Effector memory CD8-positive, alpha-beta T cell (primary cell): ENCODE measurements at regions not wholly inside any gene's neighbourhood (a gene's known extent, or its start where the extent isn't known, plus 50 kb on each side); places are given as distances from the start of the nearest gene placed in this dataset.
A peak's percentile ranks its signal among the peaks of the same experiment; 100 is the strongest.

Experiments used
- ATAC-seq: fragments of 150-1000 bp; cut with Tn5 transposase; replicated peaks from 2 replicates; pipeline ENCODE4 v1.10.0; 2021; ENCODE audit warnings: mild to moderate bottlenecking, moderate library complexity
- DNase-seq, 3 experiments: peaks; one replicate each; pipeline ENCODE4 v3.0.0; 2021
- H3K27ac Mint-ChIP-seq, 2 donors: one replicate each; pipeline ENCODE4 v1.8.0; 2022; ENCODE audit warnings: mild to moderate bottlenecking in 2 of 2, mixed read lengths in 2 of 2, moderate library complexity in 2 of 2
- H3K27me3 Mint-ChIP-seq, 2 donors: one replicate each; pipeline ENCODE4 v1.8.0; 2022; ENCODE audit warnings: mixed read lengths in 2 of 2
- H3K36me3 Mint-ChIP-seq: one replicate; pipeline ENCODE4 v1.8.0; 2022; ENCODE audit warnings: mild to moderate bottlenecking, moderate library complexity, mixed read lengths; ENCODE audit not compliant: insufficient read depth
- H3K4me1 Mint-ChIP-seq, 2 donors: one replicate each; pipeline ENCODE4 v1.8.0; 2022; ENCODE audit warnings: low read depth in 2 of 2, mixed read lengths in 2 of 2
- H3K4me3 Mint-ChIP-seq, 2 donors: one replicate each; pipeline ENCODE4 v1.8.0; 2022; ENCODE audit warnings: mild to moderate bottlenecking in 2 of 2, mixed read lengths in 2 of 2, moderate library complexity in 2 of 2
- H3K9me3 Mint-ChIP-seq, 2 donors: one replicate each; pipeline ENCODE4 v1.8.0; 2022; ENCODE audit warnings: mixed read lengths in 2 of 2

GRCh38 chr3:16723978-16724377 lies 118.8 kb upstream of the DAZL start:
- no peaks in the 10 kb centered on the region for H3K4me1 Mint-ChIP-seq
- ATAC-seq = peak; percentile 61
- no peak for DNase-seq
- no peaks in the 10 kb centered on the region for H3K9me3 Mint-ChIP-seq
- peaks cover 0 to 7% of the 10 kb centered on the region in 2 donors for H3K27me3 Mint-ChIP-seq
- H3K36me3 Mint-ChIP-seq = no peaks in the 10 kb centered on the region
- H3K4me3 Mint-ChIP-seq = no peak overlapping the region
- no peak overlapping the region for H3K27ac Mint-ChIP-seq

- no peaks in the 10 kb centered on the region for H3K36me3 Mint-ChIP-seq
- ATAC-seq (no peak), DNase-seq (no peak)
- no peak overlapping the region for H3K27ac Mint-ChIP-seq
- H3K9me3 Mint-ChIP-seq = no peaks in the 10 kb centered on the region
- peaks cover 0 to 12% of the 10 kb centered on the region in 2 donors for H3K27me3 Mint-ChIP-seq
- H3K4me3 Mint-ChIP-seq = no peak overlapping the region
- H3K4me1 Mint-ChIP-seq = no peaks in the 10 kb centered on the region
Measured at GRCh38 chr3:16724487-16724886, 119.3 kb upstream of the DAZL start.

GRCh38 chr3:16725972-16726371 lies 120.7 kb upstream of the DAZL start:
- Mint-ChIP-seq H3K9me3 (no peaks in the 10 kb centered on the region), H3K36me3 (no peaks in the 10 kb centered on the region), H3K27ac (no peak overlapping the region), H3K4me3 (no peak overlapping the region), H3K27me3 (peaks cover 0 to 6% of the 10 kb centered on the region in 2 donors), H3K4me1 (no peaks in the 10 kb centered on the region)
- no peak for ATAC-seq
- DNase-seq = no peak

DNA sequence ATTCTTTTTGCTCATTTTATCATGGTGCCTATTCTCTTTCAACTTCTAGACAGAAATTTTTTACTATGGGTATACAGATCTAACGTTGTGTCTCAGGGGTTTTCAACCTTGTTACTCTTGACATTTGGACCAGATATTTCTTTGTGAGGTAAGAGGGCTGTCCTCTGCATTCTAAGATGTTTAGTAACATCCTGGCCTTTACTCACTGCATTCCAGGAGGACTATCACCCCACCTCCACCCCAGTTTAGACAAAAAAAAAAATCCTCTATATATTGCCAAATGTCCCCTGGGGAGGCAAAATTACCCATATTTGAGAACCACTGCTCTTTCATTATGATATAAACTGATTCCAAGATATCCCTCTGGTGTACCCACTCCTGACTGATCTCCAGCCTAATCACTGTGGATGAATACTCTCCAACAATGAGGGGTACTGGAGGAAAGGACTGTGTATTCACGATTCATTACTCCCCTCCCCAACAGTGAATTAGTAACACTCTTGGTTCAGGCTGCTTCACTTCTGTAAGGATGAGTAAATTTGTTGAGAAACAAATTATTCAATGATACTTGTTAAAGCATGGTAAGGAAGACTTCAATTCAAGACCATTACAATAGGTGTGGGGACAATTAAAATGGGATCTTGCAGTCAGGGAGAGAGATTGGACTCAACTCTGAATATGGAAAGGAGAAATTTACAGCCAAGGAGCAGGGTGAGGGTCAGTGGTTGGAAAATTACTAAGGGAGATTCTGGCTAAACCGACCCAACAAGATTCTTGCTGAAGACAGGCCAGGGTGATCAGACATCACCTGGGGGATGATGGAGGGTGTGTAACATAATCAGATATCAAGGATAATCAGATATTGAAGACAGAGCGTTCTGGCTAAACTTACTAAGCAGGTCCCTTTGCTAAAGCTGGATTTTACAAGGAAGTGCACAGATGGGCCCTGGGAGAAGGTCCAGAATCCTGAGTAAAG lies 123.8 kb upstream of the DAZL start:
- Mint-ChIP-seq H3K4me3 (no peak overlapping the region), H3K4me1 (no peaks in the 10 kb centered on the region), H3K27ac (no peak overlapping the region), H3K9me3 (peaks cover 11 to 13% of the 10 kb centered on the region in 2 donors), H3K27me3 (peaks cover 0 to 17% of the 10 kb centered on the region in 2 donors), H3K36me3 (no peaks in the 10 kb centered on the region)
- no peak for ATAC-seq
- DNase-seq = no peak

GRCh38 chr3:16738451-16738850 lies 133.2 kb upstream of the DAZL start:
- DNase-seq = no peak
- no peaks in the 10 kb centered on the region for H3K36me3 Mint-ChIP-seq
- ATAC-seq = no peak
- H3K27me3 Mint-ChIP-seq = peaks cover 0 to 5% of the 10 kb centered on the region in 2 donors
- no peak overlapping the region for H3K27ac Mint-ChIP-seq
- no peaks in the 10 kb centered on the region for H3K4me1 Mint-ChIP-seq
- H3K4me3 Mint-ChIP-seq = no peak overlapping the region
- peaks cover 3 to 5% of the 10 kb centered on the region in 2 donors for H3K9me3 Mint-ChIP-seq

DNA sequence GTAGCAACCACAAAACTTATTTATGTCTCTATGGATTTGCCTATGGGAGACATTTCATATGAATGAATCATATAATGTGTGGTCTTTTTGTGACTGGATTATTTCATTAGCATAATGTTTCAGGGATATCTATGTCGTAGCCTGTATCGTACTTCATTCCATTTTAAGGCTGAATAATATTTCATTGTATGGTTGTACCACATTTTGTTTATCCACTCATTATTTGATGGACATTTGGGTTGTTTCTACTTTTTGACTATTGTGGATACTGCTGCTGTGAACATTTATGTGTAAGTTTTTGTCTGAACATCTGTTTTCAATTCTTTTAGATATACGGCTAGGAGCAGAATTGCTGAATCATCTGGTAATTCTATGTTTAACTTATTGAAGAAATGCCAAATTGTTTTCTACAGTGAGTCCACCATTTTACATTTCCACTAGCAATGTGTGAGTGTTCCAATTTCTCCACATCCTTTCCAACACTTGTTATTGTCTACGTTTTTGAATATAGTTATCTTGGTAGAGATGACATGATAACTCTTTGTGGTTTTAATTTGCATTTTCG lies 134.4 kb upstream of the DAZL start:
- no peaks in the 10 kb centered on the region for H3K4me1 Mint-ChIP-seq
- no peaks in the 10 kb centered on the region for H3K27me3 Mint-ChIP-seq
- peaks cover 0 to 2% of the 10 kb centered on the region in 2 donors for H3K9me3 Mint-ChIP-seq
- no peaks in the 10 kb centered on the region for H3K36me3 Mint-ChIP-seq
- no peak for DNase-seq
- no peak overlapping the region for H3K27ac Mint-ChIP-seq
- H3K4me3 Mint-ChIP-seq = no peak overlapping the region
- ATAC-seq = no peak

DNA sequence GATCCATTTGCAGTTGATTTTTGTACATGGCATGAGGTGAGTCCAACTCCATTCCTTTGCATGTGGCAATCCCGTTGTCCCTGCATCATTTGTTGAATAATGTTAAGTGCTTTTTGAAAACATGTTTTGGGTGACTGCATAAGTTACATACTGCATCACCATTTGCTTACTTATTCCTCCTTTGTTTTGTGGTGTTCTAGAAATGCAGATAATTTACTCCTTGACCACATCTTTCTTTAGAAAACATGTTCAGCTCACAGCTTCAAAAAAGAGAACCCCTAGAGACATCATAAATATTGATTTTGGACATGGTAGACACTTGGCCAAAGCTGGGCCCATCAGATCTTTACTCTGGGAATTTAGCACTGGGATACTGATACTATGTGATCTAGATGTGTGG lies 135.3 kb upstream of the DAZL start:
- H3K4me1 Mint-ChIP-seq = no peaks in the 10 kb centered on the region
- no peak overlapping the region for H3K4me3 Mint-ChIP-seq
- peaks cover 0 to 2% of the 10 kb centered on the region in 2 donors for H3K9me3 Mint-ChIP-seq
- H3K36me3 Mint-ChIP-seq = no peaks in the 10 kb centered on the region
- DNase-seq = no peak
- H3K27ac Mint-ChIP-seq = no peak overlapping the region
- peaks cover 5 to 7% of the 10 kb centered on the region in 2 donors for H3K27me3 Mint-ChIP-seq
- ATAC-seq = no peak

- DNase-seq (no peak), ATAC-seq (no peak)
- Mint-ChIP-seq H3K4me1 (peaks cover 3% of the 10 kb centered on the region in 2 donors), H3K9me3 (peaks cover 0 to 2% of the 10 kb centered on the region in 2 donors), H3K27me3 (peaks cover 12 to 14% of the 10 kb centered on the region in 2 donors), H3K36me3 (no peaks in the 10 kb centered on the region), H3K27ac (no peak overlapping the region), H3K4me3 (no peak overlapping the region)
Measured at GRCh38 chr3:16741103-16741758, 136.0 kb upstream of the DAZL start.

GRCh38 chr3:16741890-16742289 lies 136.7 kb upstream of the DAZL start:
- Mint-ChIP-seq H3K9me3 (peaks cover 0 to 2% of the 10 kb centered on the region in 2 donors), H3K27ac (no peak overlapping the region), H3K27me3 (peaks cover 15 to 17% of the 10 kb centered on the region in 2 donors), H3K4me3 (no peak overlapping the region), H3K4me1 (peaks cover 3% of the 10 kb centered on the region in 2 donors), H3K36me3 (no peaks in the 10 kb centered on the region)
- DNase-seq (no peak), ATAC-seq (no peak)

GRCh38 chr3:16743276-16743675 lies 138.1 kb upstream of the DAZL start:
- peaks cover 0 to 2% of the 10 kb centered on the region in 2 donors for H3K9me3 Mint-ChIP-seq
- H3K4me1 Mint-ChIP-seq = peaks cover 3% of the 10 kb centered on the region in 2 donors
- ATAC-seq (no peak), DNase-seq (no peak)
- H3K27me3 Mint-ChIP-seq = peaks cover 15 to 17% of the 10 kb centered on the region in 2 donors
- H3K4me3 Mint-ChIP-seq = no peak overlapping the region
- no peak overlapping the region for H3K27ac Mint-ChIP-seq
- H3K36me3 Mint-ChIP-seq = no peaks in the 10 kb centered on the region

DNA sequence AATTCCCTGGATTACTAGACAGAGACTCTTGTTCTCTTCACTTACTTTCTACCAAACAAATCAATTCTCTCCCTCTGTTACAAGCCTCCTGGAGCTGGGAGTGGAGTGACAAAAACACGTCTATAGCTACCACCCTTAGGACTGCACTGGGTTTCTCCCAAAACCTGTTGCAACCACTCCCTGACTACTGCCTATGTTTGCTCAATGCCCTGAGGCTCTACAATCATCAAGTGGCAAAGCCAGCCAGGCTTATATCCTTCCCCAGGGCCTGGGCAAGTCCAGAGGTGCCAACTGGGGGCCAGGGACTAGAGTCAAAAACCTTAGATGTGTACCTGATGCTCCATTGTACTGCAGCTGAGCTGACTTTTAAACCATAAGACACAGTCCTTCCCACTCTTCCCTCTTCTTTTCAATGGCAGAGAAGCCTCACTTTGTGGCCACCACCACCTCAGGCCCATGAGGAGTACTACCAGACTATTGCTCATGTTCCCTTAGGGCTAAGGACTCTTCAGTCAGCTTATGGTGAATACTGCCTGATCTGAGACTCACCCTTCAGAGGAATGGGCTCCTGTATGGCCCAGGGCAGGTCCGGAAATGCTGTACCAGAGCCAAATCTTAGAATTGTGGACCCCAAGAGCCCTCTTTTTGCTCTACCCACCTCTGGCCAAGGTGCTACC lies 125.4 kb upstream of the PLCL2 start:
- peaks cover 2 to 5% of the 10 kb centered on the region in 2 donors for H3K4me1 Mint-ChIP-seq

DNA sequence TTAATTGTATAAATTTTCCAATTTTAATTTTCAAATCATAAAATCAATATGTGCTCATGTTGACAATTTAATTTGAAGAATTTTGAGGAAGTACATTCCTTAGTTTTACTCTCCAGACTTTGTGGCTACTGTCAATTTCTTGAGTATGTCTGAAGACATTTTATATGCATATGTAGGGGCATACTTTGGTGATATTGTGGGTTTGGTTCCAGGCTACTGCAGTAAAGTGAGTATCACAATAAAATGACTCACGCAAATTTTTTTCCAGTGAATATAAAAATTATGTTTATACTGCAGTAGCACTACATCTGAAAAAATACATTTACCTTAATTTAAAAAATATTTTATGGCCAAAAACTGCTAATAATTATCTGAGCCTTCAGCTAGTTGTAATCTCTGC lies 123.2 kb upstream of the PLCL2 start:
- peaks cover 2 to 5% of the 10 kb centered on the region in 2 donors for H3K4me1 Mint-ChIP-seq
- no peak overlapping the region for H3K27ac Mint-ChIP-seq
- no peaks in the 10 kb centered on the region for H3K27me3 Mint-ChIP-seq
- ATAC-seq (no peak), DNase-seq (no peak)
- H3K36me3 Mint-ChIP-seq = no peaks in the 10 kb centered on the region
- H3K9me3 Mint-ChIP-seq = no peaks in the 10 kb centered on the region
- H3K4me3 Mint-ChIP-seq = no peak overlapping the region

More for the DNA sequence above, 125.4 kb upstream of the PLCL2 start:
- H3K36me3 Mint-ChIP-seq = no peaks in the 10 kb centered on the region
- DNase-seq (no peak), ATAC-seq (no peak)
- no peaks in the 10 kb centered on the region for H3K9me3 Mint-ChIP-seq
- no peak overlapping the region for H3K4me3 Mint-ChIP-seq
- H3K27me3 Mint-ChIP-seq = no peaks in the 10 kb centered on the region
- no peak overlapping the region for H3K27ac Mint-ChIP-seq

DNA sequence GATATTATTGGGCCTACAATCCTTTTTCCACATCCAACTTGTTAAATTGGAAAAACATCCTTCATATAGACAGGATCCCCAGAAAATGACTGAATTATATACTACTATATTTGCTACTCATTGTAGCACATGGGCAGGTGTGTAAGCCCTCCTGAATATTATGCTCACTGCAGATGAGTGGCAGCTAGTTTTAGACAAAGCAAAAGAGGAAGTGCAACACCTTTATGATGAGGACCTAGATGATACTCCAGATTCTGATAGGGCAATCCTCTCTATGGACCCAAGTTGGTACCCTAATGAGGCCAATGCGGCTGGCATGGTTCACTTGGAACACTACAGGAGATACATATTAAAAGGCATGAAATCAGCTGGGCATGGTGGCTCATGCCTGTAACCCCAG lies 119.1 kb upstream of the PLCL2 start:
- no peak for DNase-seq
- Mint-ChIP-seq H3K36me3 (no peaks in the 10 kb centered on the region), H3K27ac (no peak overlapping the region), H3K9me3 (no peaks in the 10 kb centered on the region), H3K27me3 (no peaks in the 10 kb centered on the region), H3K4me1 (no peaks in the 10 kb centered on the region), H3K4me3 (no peak overlapping the region)
- no peak for ATAC-seq
